NB4 (cell line): ENCODE measurements at regions not wholly inside any gene's neighbourhood (a gene's known extent, or its start where the extent isn't known, plus 50 kb on each side); places are given as distances from the start of the nearest gene placed in this dataset.
"Not testable (repeated sequence)": the region's sequence is repeated elsewhere in the genome, so short reads cannot be mapped to it uniquely, and the experiment has no call there.

ENCODE experiments used
- DNase-seq: peaks from one replicate; pipeline ENCODE4 v3.0.0; 2010; ENCODE audit warnings: low read depth
- H3K4me3 ChIP-seq: one replicate; pipeline ENCODE4 v1.5.1; 2011; ENCODE audit warnings: mild to moderate bottlenecking, low read depth, low read length, moderate library complexity
- CTCF ChIP-seq: IDR thresholded peaks from one replicate; pipeline ENCODE4 v1.5.1; 2012; ENCODE audit warnings: low read depth, low read length
- MAX ChIP-seq: IDR thresholded peaks from 2 replicates; pipeline ENCODE4 v1.6.1; 2011; ENCODE audit warnings: low read depth, low read length
- MYC ChIP-seq: IDR thresholded peaks from 2 replicates; pipeline ENCODE4 v1.6.1; 2011; ENCODE audit warnings: low read depth, low read length
- POLR2A ChIP-seq: IDR thresholded peaks from 2 replicates; pipeline ENCODE4 v1.6.1; 2011; ENCODE audit warnings: mild to moderate bottlenecking; ENCODE audit not compliant: insufficient read length; ENCODE audit errors: extremely low read depth

GRCh38 chr6:120384671-120385070 lies 949.6 kb downstream of the TBC1D32 start:
- no peak for DNase-seq
- H3K4me3 ChIP-seq, result no peak overlapping the region
- TF ChIP-seq CTCF (no peak), POLR2A (no peak), MAX (no peak), MYC (no peak)

- no peak overlapping the region for H3K4me3 ChIP-seq
- no peak for DNase-seq
- TF ChIP-seq CTCF (no peak), MYC (no peak), MAX (no peak), POLR2A (no peak)
Measured at GRCh38 chr6:120383681-120384080, 950.6 kb downstream of the TBC1D32 start.

GRCh38 chr6:120378582-120379220 lies 955.6 kb downstream of the TBC1D32 start:
- DNase-seq, result peak; percentile 58
- TF ChIP-seq MAX (no peak), CTCF (peak; percentile 68), MYC (no peak), POLR2A (no peak)

GRCh38 chr6:120373185-120373584 lies 961.1 kb downstream of the TBC1D32 start:
- DNase-seq, result no peak
- TF ChIP-seq MAX (no peak), CTCF (no peak), POLR2A (no peak), MYC (no peak)

More at GRCh38 chr6:120378582-120379220, 955.6 kb downstream of the TBC1D32 start:
- no peak overlapping the region for H3K4me3 ChIP-seq

GRCh38 chr6:120363429-120363828 lies 970.9 kb downstream of the TBC1D32 start:
- H3K4me3 ChIP-seq, result no peak overlapping the region
- DNase-seq, result no peak
- no peak for TF ChIP-seq POLR2A
- no peak for TF ChIP-seq CTCF
- TF ChIP-seq MAX, result no peak
- TF ChIP-seq MYC, result no peak

More at GRCh38 chr6:120373185-120373584, 961.1 kb downstream of the TBC1D32 start:
- H3K4me3 ChIP-seq, result no peak overlapping the region

- not testable (repeated sequence) for DNase-seq
Measured at GRCh38 chr6:120358535-120358934, 975.7 kb downstream of the TBC1D32 start.

More at GRCh38 chr6:120358535-120358934, 975.7 kb downstream of the TBC1D32 start:
- not testable (repeated sequence) for H3K4me3 ChIP-seq
